Vagina (tissue), 2 donors: ENCODE measurements at regions not wholly inside any gene's neighbourhood (a gene's known extent, or its start where the extent isn't known, plus 50 kb on each side); places are given as distances from the start of the nearest gene placed in this dataset.
"Not testable (repeated sequence)": the region's sequence is repeated elsewhere in the genome, so short reads cannot be mapped to it uniquely, and the experiment has no call there.

Experiments
- DNase-seq, 2 donors: peaks; one replicate each; pipeline ENCODE4 v3.0.0-alpha.2; 2017; ENCODE audit errors: extremely low spot score in 2 of 2
- H3K27ac ChIP-seq: fragments of 200-600 bp; sonication (generic); one replicate; pipeline ENCODE4 v1.5.1; 2019
- H3K27me3 ChIP-seq: fragments of 200-600 bp; sonication (generic); one replicate; pipeline ENCODE4 v1.5.1; 2019
- H3K36me3 ChIP-seq, 2 donors: fragments of 200-600 bp; sonication (generic); one replicate each; pipeline ENCODE4 v1.5.1; 2017 to 2019
- H3K4me1 ChIP-seq: fragments of 200-600 bp; sonication (generic); one replicate; pipeline ENCODE4 v1.5.1; 2019
- H3K4me3 ChIP-seq, 2 donors: fragments of 200-600 bp; sonication (generic); 1 replicate in 1 of 2; 2 replicates in 1 of 2; pipeline ENCODE4 v1.5.1; 2016 to 2019
- H3K9me3 ChIP-seq: fragments of 200-600 bp; sonication (generic); one replicate; pipeline ENCODE4 v1.5.1; 2019
- CTCF ChIP-seq, 3 experiments: fragments of 450-650 bp in 2 of 3; fragments of 200-600 bp in 1 of 3; sonication (generic) in 1 of 3; IDR thresholded peaks; one replicate each; pipeline ENCODE4 v1.5.1; 2017 to 2019; ENCODE audit warnings: antibody characterized with exemption in 3 of 3, mild to moderate bottlenecking in 2 of 3, moderate library complexity in 2 of 3
- POLR2A ChIP-seq, 2 donors: fragments of 450-650 bp; IDR thresholded peaks; one replicate each; pipeline ENCODE4 v1.6.1; 2017; ENCODE audit warnings: antibody characterized with exemption in 2 of 2, mild to moderate bottlenecking in 2 of 2, moderate library complexity in 2 of 2
- POLR2AphosphoS5 ChIP-seq, 2 donors: sonication (generic); formaldehyde crosslinking; IDR thresholded peaks; one replicate each; pipeline ENCODE4 v1.9.0; 2017; ENCODE audit warnings: antibody characterized with exemption in 2 of 2, mild to moderate bottlenecking in 2 of 2, low read depth in 1 of 2; ENCODE audit not compliant: insufficient read depth in 1 of 2
- intact Hi-C: fragments of 100-400 bp; cut with DNase I; formaldehyde crosslinking; loops from one replicate; pipeline ENCODE4 v1.15.1; 2023

- no peak overlapping the region for H3K4me3 ChIP-seq
- intact Hi-C loops: no loop called here
- TF ChIP-seq CTCF (IDR thresholded peaks at IDR 0.05) (no peak), POLR2AphosphoS5 (IDR thresholded peaks at IDR 0.05; ENCODE audit: insufficient read depth in 1 of 2, low read depth in 1 of 2) (no peak), POLR2A (IDR thresholded peaks at IDR 0.05) (no peak)
- H3K4me1 ChIP-seq: no peaks in the 10 kb centered on the region
- H3K36me3 ChIP-seq: no peaks in the 10 kb centered on the region
- H3K27me3 ChIP-seq: no peaks in the 10 kb centered on the region
- no peak for DNase-seq
- no peaks in the 10 kb centered on the region for H3K9me3 ChIP-seq
- no peak overlapping the region for H3K27ac ChIP-seq
These were observed 465.4 kb upstream of the FOXG1 start for GRCh38 chr14:28301179-28301578.

GRCh38 chr14:28303248-28303647 is 463.3 kb upstream of the FOXG1 start:
- H3K27me3 ChIP-seq: no peaks in the 10 kb centered on the region
- no peak overlapping the region for H3K4me3 ChIP-seq
- H3K4me1 ChIP-seq: no peaks in the 10 kb centered on the region
- TF ChIP-seq CTCF (IDR thresholded peaks at IDR 0.05) (no peak), POLR2AphosphoS5 (IDR thresholded peaks at IDR 0.05; ENCODE audit: insufficient read depth in 1 of 2, low read depth in 1 of 2) (no peak), POLR2A (IDR thresholded peaks at IDR 0.05) (no peak)
- no peak for DNase-seq
- intact Hi-C loops: no loop called here
- H3K9me3 ChIP-seq: no peaks in the 10 kb centered on the region
- no peak overlapping the region for H3K27ac ChIP-seq
- no peaks in the 10 kb centered on the region for H3K36me3 ChIP-seq

- H3K4me1 ChIP-seq: no peaks in the 10 kb centered on the region
- H3K4me3 ChIP-seq: no peak overlapping the region
- TF ChIP-seq POLR2A (IDR thresholded peaks at IDR 0.05) (no peak), POLR2AphosphoS5 (IDR thresholded peaks at IDR 0.05; ENCODE audit: insufficient read depth in 1 of 2, low read depth in 1 of 2) (no peak), CTCF (IDR thresholded peaks at IDR 0.05) (no peak)
- intact Hi-C loops: no loop called here
- no peaks in the 10 kb centered on the region for H3K9me3 ChIP-seq
- DNase-seq: no peak
- no peaks in the 10 kb centered on the region for H3K27me3 ChIP-seq
- H3K36me3 ChIP-seq: no peaks in the 10 kb centered on the region
- no peak overlapping the region for H3K27ac ChIP-seq
These were observed 460.6 kb upstream of the FOXG1 start for GRCh38 chr14:28305938-28306337.

- no peak for DNase-seq
- H3K4me1 ChIP-seq: no peaks in the 10 kb centered on the region
- intact Hi-C loops: no loop called here
- H3K27ac ChIP-seq: no peak overlapping the region
- no peaks in the 10 kb centered on the region for H3K36me3 ChIP-seq
- H3K27me3 ChIP-seq: no peaks in the 10 kb centered on the region
- TF ChIP-seq POLR2AphosphoS5 (IDR thresholded peaks at IDR 0.05; ENCODE audit: insufficient read depth in 1 of 2, low read depth in 1 of 2): no peak
- no peak for TF ChIP-seq POLR2A (IDR thresholded peaks at IDR 0.05)
- no peak for TF ChIP-seq CTCF (IDR thresholded peaks at IDR 0.05)
- no peaks in the 10 kb centered on the region for H3K9me3 ChIP-seq
- no peak overlapping the region for H3K4me3 ChIP-seq
These were observed 459.1 kb upstream of the FOXG1 start for GRCh38 chr14:28307506-28307905.

GRCh38 chr14:28308734-28309133 is 457.9 kb upstream of the FOXG1 start:
- TF ChIP-seq POLR2A (IDR thresholded peaks at IDR 0.05) (no peak), CTCF (IDR thresholded peaks at IDR 0.05) (no peak), POLR2AphosphoS5 (IDR thresholded peaks at IDR 0.05; ENCODE audit: insufficient read depth in 1 of 2, low read depth in 1 of 2) (no peak)
- no peaks in the 10 kb centered on the region for H3K9me3 ChIP-seq
- H3K36me3 ChIP-seq: no peaks in the 10 kb centered on the region
- H3K4me1 ChIP-seq: no peaks in the 10 kb centered on the region
- H3K4me3 ChIP-seq: no peak overlapping the region
- no peaks in the 10 kb centered on the region for H3K27me3 ChIP-seq
- no peak overlapping the region for H3K27ac ChIP-seq
- DNase-seq: no peak
- intact Hi-C loops: no loop called here

- H3K36me3 ChIP-seq, intact Hi-C loops, DNase-seq: not testable (repeated sequence)
These were observed 448.5 kb upstream of the FOXG1 start for GRCh38 chr14:28317890-28318675.

More at GRCh38 chr14:28317890-28318675, 448.5 kb upstream of the FOXG1 start:
- H3K4me3 ChIP-seq, H3K27ac ChIP-seq, H3K4me1 ChIP-seq, H3K27me3 ChIP-seq, H3K9me3 ChIP-seq: not testable (repeated sequence)
